ENCODE measurements at regions not wholly inside any gene's neighbourhood (a gene's known extent, or its start where the extent isn't known, plus 50 kb on each side); places are given as distances from the start of the nearest gene placed in this dataset.

- DNase-seq = no peak
These were observed 237.5 kb downstream of the ERMARD start for GRCh38 chr6:169988769-169989550.

- DNase-seq = no peak
These were observed 235.6 kb downstream of the ERMARD start for GRCh38 chr6:169986848-169987498.

- DNase-seq = no peak
These were observed 234.9 kb downstream of the ERMARD start for GRCh38 chr6:169986171-169986847.

GRCh38 chr6:169985121-169986015 lies 233.9 kb downstream of the ERMARD start:
- no peak for DNase-seq

GRCh38 chr6:169984181-169985120 lies 233.0 kb downstream of the ERMARD start:
- no peak for DNase-seq

- no peak for DNase-seq
These were observed 232.2 kb downstream of the ERMARD start for GRCh38 chr6:169983651-169984050.

- DNase-seq = no peak
These were observed 231.3 kb downstream of the ERMARD start for GRCh38 chr6:169982461-169983386.

- DNase-seq = no peak
These were observed 230.5 kb downstream of the ERMARD start for GRCh38 chr6:169981969-169982368.

- no peak for DNase-seq
These were observed 230.1 kb downstream of the ERMARD start for GRCh38 chr6:169981568-169981967.

GRCh38 chr6:169980826-169981450 lies 229.5 kb downstream of the ERMARD start:
- DNase-seq = no peak

- no peak for DNase-seq
These were observed 228.5 kb downstream of the ERMARD start for GRCh38 chr6:169979873-169980432.

GRCh38 chr6:169978615-169979161 lies 227.3 kb downstream of the ERMARD start:
- no peak for DNase-seq

GRCh38 chr6:169977434-169978265 lies 226.2 kb downstream of the ERMARD start:
- no peak for DNase-seq

GRCh38 chr6:169976301-169977081 lies 225.1 kb downstream of the ERMARD start:
- no peak for DNase-seq

GRCh38 chr6:169975701-169976100 lies 224.3 kb downstream of the ERMARD start:
- DNase-seq = no peak

GRCh38 chr6:169975286-169975685 lies 223.9 kb downstream of the ERMARD start:
- no peak for DNase-seq

GRCh38 chr6:169974663-169975062 lies 223.2 kb downstream of the ERMARD start:
- DNase-seq = no peak

All from stimulated activated CD4-positive, alpha-beta T cell treated with anti-CD3 and anti-CD28 coated beads, Interleukin-4, amount 100 ng/mL, for 4 hours (primary cell).